HT-29 (cell line): ENCODE measurements at regions not wholly inside any gene's neighbourhood (a gene's known extent, or its start where the extent isn't known, plus 50 kb on each side); places are given as distances from the start of the nearest gene placed in this dataset.

Experiments
- DNase-seq: peaks from one replicate; pipeline ENCODE4 v3.0.0-alpha.2; 2015; ENCODE audit warnings: low spot score

GRCh38 chrX:39214387-39215126 lies 413.3 kb downstream of the MID1IP1 start:
- DNase-seq: no peak

DNA sequence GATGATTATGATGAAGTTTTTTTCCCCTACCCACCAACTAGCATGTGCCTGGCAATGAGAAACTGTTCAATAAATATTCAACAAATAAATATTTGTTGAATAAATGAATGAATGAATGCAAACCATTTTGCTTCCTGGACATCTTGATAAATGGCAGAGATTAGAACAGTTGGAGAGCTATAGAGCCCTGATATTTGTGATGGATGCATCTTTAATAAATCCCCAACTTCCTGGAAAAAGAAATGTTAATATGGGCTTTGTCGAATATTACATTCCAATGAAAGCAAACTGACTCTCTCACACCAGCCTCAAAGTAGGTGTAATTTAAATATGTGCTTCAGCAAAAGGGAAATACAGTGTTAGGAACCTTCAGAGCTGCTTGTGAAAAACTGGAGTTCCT lies 419.7 kb downstream of the MID1IP1 start:
- DNase-seq: no peak

DNA sequence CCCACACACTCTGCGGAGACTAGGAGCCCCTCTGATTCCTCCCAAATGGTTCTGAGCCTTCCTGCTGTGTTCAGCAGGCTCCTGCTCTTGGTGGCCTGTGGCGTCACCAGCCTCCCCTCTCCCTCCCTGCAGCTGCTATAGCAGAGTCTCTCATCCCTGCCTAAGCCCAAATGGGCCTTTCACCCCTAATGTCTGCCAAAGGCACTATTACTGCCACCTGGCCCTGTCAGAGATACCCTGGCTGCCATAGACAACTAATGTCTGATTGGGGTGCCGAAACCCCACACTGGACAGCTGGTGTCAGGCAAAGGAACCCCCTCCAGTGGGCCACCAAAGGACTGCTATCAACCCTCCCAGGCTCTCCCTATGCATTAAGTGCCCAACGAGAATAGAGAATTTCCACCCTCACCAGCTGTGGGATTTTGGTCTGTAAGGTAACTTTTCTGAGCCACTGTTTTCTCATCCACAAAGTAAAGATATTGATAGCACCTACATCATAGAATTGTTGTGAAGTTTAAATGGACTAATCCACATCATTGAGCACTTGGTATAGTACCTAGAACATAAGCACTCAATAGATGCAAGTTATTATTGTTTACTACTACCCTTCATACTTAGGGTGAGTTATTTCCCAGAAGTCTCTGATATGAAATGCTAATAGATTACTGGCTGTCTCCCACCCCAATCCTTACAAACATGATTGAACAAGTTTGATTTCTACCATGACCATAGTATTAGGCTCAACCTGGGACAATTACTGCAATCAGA lies 421.3 kb downstream of the MID1IP1 start:
- DNase-seq: no peak

- DNase-seq: no peak
These were observed 425.0 kb downstream of the MID1IP1 start for GRCh38 chrX:39226251-39226650.

DNA sequence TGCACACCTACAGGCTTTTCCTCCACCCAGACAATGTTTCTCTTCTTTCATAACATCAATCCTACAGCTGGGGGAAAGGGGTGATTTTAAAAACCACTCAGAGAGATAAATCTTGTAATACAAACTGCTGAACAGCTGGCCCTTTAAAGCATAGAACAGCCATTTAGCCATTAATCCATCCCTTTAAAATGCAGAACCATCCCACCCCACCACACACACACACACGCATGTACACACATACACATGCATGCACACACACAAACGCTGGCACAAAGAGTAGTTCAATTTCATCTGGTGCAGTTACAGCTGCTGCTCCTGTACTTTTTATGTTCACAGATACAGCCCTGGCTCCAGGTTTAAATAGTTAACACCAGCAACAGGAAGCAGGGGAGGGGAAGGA lies 426.1 kb downstream of the MID1IP1 start:
- no peak for DNase-seq

DNA sequence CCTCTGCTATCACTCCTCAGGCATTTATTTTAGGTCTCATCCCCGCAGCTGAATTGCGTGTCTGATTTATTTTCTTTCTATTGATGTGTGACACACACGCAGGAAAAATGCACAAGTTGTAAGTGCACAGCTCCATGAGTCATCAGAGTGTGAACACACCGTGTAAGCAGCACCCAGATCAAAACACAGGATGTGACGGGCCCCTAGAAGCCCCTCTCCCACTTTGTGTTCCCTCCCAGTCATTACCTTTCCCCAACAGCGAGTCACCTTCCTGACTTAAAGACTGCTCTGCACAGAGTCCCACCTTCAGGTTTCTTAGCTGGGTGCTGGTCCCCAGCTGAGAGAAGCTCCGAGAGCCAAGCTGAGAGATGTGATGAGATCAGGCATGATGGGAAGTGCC lies 436.7 kb downstream of the MID1IP1 start:
- DNase-seq: no peak

- peak; percentile 42 for DNase-seq
These were observed 440.9 kb downstream of the MID1IP1 start for GRCh38 chrX:39242187-39242586.

GRCh38 chrX:39244147-39244546 lies 442.9 kb downstream of the MID1IP1 start:
- DNase-seq: no peak

DNA sequence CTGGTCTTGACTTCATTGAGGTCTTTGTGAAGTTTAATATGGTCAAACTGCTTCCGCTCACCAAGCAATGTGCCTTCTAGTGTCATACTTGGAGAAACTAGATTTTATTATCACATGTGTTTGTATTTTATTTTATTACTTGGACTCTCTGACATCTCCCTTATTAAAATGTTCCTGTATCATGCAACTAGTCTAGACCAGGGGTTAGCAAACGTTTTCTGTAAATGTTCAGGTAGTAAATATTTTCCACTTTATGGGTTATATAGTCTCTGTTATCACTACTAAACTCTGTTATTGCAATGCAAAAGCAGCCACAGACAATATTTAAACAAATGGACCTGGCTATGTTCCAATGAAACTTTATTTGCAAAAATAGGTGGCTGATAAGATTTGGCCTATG lies 443.8 kb downstream of the MID1IP1 start:
- no peak for DNase-seq

GRCh38 chrX:39247536-39247935 lies 446.3 kb downstream of the MID1IP1 start:
- DNase-seq: no peak

DNA sequence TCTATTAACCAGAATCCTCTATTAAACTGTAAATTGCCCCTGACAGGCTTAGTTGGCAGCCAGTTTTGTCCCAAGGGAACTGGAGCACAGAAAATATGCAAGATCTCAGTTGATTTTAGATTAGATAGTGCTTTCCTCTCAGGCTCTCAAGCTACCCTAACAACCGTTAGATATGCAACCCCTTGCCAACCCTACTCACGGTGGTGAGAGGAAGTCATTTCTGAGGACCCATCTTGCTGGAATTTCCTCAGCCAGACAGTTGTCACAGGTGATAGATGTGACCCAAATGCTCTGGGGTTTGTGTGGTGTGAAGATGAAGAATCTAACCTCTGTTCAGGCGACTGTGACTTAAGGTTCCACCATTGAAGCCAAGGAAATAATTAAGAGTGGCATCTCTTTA lies 447.1 kb downstream of the MID1IP1 start:
- DNase-seq: no peak

GRCh38 chrX:39249999-39250398 lies 448.7 kb downstream of the MID1IP1 start:
- no peak for DNase-seq

DNA sequence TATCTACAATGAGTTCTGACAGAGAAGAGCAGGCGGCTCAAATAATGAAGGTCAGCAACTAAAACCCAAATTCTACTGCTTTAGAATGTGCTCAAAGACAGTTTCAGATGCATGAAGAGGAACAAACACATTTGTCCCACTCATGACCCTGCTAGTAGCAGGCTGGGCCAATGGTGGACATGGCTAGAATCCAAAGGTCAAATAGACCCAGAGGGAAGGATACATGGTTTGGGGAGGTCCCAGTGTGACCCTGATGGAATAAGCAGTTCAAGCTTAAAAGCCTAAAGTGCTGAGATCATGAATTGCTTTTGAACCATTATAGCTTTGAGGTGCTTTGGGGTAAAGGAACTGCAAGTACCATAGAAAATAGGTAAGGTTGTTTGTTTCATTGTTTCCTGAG lies 450.7 kb downstream of the MID1IP1 start:
- no peak for DNase-seq

GRCh38 chrX:39253551-39253950 lies 452.3 kb downstream of the MID1IP1 start:
- DNase-seq: no peak

DNA sequence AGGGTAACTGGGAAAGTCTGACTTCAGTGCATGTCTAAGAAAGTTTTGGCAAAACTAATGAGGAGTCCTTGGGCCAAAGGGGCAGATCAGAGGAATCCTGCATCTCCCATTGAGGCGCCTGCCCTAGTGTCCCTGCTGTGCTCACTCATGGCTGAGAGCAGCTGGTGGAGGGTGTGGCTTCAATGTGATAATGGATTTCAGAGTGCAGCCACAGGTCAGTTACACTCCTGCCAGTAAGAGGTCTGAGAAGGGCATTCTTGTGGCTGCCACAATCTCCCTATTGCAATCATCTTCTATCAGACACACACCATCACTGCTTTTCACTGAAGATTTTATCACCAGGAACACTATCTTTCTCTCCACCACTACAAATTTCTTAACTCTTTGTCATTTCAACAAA lies 457.1 kb downstream of the MID1IP1 start:
- no peak for DNase-seq

DNA sequence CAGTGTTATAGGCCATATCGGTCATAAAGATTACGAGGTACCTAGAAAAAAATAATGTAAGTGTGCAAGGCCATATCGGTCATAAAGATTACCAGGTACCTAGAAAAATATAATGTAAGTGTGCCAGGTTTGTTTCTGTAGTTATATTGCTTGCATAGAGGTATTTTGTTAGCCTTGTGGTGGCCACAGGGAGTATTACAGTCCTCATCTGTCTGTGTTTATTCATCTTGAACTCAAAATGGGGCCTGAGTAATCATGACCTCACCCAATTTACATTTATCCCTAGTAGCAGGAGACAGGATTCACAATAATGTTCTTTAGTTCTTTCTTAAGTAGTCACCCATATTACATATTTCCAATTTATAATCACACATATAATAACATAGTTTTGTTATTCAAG lies 459.7 kb downstream of the MID1IP1 start:
- no peak for DNase-seq

GRCh38 chrX:39261446-39262147 lies 460.3 kb downstream of the MID1IP1 start:
- DNase-seq: peak; percentile 62

DNA sequence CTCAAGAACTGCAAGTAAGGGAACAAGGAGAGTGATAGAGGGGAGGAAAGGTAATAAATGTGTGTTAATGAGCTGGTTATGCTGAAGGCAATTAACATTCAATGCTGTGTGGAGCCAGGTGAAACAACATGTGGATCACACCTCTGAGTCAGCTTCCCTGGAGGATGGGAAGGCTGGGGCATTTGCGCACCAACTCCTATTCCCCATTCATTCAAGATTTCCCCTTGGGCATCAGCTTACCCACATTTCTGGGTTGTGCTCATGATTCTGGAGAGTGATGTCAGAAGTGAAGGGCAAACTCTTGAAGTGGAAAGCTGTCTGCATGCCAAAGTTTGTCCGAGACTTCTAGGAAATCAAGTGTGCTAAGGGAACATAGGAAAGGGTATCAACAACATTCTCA lies 461.4 kb downstream of the MID1IP1 start:
- no peak for DNase-seq

DNA sequence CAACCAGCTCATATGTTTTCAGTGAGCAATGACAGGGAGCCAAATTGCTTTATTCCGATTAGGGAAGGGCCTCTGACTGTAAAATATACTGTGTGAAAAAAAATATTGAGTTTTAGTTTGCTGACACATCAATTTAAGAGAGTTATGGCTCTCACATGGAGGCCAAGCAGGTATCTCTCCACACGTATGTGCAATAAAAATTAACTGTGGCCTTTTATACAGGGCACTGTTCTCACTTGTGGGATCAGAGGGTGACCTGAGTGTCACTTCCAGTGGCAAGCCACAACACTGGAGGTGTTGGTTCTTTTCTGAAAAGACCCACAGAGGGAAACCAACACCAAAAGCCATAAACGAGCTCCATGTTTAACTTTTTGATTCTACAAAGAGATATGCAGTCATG lies 462.8 kb downstream of the MID1IP1 start:
- no peak for DNase-seq

DNA sequence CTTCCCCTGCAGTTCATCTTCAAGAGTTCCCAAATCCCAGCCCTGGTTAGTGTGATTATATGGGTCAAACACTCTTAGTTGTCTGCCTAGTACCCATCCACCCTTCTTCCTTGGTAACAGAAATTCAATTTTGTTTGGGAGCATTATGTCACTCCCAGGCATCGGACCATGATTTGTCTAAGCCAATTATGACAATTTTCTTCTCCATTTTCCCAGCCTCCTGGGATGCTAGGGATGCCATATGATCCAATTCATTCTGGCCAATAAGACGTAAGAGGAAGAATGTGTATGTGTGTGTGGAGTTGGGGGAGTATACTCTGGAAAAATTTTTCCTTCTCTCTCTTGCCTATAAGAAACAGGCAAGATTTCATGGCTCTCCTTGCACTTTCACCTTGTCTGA lies 465.9 kb downstream of the MID1IP1 start:
- no peak for DNase-seq

DNA sequence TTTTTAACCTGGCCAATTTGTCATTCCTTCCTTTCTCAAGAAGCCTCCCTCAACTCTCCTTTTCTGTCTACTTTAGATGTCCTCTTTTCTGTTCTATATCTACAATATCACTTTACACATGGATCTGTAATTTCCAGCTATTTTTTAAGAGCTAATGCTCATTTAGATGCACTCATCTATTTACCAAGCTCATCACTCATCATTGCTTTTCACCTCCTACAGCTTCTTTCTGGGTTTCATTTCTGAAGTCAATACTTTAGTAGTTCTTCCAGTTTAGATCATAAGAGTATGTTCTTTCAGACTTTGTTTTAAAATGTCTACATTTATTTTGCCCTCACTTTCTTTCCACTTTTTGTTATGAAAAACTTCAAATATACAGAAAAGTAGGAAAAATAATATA lies 466.9 kb downstream of the MID1IP1 start:
- DNase-seq: no peak

DNA sequence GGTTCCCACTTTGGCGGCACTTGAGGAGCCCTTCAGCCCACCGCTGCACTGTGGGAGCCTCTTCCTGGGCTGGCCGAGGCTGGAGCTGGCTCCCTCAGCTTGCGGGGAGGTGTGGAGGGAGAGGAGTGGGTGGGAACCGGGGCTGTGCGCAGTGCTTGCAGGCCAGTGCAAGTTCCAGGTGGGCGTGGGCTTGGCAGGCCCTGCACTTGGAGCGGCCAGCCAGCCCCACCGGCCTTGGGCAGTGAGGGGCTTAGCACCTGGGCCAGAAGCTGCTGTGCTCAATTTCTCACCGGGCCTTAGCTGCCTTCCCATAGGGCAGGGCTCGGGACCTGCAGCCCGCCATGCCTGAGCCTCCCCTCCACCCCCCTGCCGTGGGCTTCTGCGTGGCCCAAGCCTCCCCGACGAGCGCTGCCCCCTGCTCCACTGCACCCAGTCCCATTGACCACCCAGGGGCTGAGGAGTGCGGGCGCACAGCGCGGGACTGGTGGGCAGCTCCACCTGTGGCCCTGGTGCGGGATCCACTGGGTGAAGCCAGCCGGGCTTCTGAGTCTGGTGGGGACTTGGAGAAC lies 474.3 kb downstream of the MID1IP1 start:
- DNase-seq: no peak
